Esophagus squamous epithelium (tissue), 4 donors: ENCODE measurements at regions not wholly inside any gene's neighbourhood (a gene's known extent, or its start where the extent isn't known, plus 50 kb on each side); places are given as distances from the start of the nearest gene placed in this dataset.

ENCODE experiments used
- POLR2A ChIP-seq, 4 donors: fragments of 450-650 bp; IDR thresholded peaks; one replicate each; pipeline ENCODE4 v1.6.1; 2017; ENCODE audit warnings: antibody characterized with exemption in 4 of 4, mild to moderate bottlenecking in 4 of 4, moderate library complexity in 3 of 4
- TF ChIP-seq, protein P1 (sequence below), 6 experiments: fragments of 450-650 bp in 4 of 6; fragments of 200-600 bp in 2 of 6; sonication (generic) in 2 of 6; IDR thresholded peaks; one replicate each; pipeline ENCODE4 v1.5.1; 2016 to 2019; ENCODE audit warnings: antibody characterized with exemption in 6 of 6, mild to moderate bottlenecking in 4 of 6, moderate library complexity in 4 of 6

- TF ChIP-seq, protein P1, sequence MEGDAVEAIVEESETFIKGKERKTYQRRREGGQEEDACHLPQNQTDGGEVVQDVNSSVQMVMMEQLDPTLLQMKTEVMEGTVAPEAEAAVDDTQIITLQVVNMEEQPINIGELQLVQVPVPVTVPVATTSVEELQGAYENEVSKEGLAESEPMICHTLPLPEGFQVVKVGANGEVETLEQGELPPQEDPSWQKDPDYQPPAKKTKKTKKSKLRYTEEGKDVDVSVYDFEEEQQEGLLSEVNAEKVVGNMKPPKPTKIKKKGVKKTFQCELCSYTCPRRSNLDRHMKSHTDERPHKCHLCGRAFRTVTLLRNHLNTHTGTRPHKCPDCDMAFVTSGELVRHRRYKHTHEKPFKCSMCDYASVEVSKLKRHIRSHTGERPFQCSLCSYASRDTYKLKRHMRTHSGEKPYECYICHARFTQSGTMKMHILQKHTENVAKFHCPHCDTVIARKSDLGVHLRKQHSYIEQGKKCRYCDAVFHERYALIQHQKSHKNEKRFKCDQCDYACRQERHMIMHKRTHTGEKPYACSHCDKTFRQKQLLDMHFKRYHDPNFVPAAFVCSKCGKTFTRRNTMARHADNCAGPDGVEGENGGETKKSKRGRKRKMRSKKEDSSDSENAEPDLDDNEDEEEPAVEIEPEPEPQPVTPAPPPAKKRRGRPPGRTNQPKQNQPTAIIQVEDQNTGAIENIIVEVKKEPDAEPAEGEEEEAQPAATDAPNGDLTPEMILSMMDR (IDR thresholded peaks at IDR 0.05): no peak
- no peak for TF ChIP-seq POLR2A (IDR thresholded peaks at IDR 0.05)
Measured at GRCh38 chr13:76385586-76385985, 500.6 kb downstream of the KCTD12 start.
